Thoracic aorta (tissue), 2 donors: ENCODE measurements at regions not wholly inside any gene's neighbourhood (a gene's known extent, or its start where the extent isn't known, plus 50 kb on each side); places are given as distances from the start of the nearest gene placed in this dataset.
A peak's percentile ranks its signal among the peaks of the same experiment; 100 is the strongest.

Source experiments
- ATAC-seq: fragments of 150-250 bp; one replicate; pipeline ENCODE4 v1.8.0; 2017; ENCODE audit warnings: low read depth; ENCODE audit not compliant: insufficient number of reproducible peaks, low FRiP score
- DNase-seq: peaks from one replicate; pipeline ENCODE4 v3.0.0-alpha.2; 2020; ENCODE audit warnings: low spot score
- H3K27ac ChIP-seq, 2 donors: fragments of 200-600 bp; sonication (generic); 1 replicate in 1 of 2; 2 replicates in 1 of 2; pipeline ENCODE4 v1.5.1; 2016; ENCODE audit warnings: mild to moderate bottlenecking in 2 of 2, moderate library complexity in 2 of 2
- H3K27me3 ChIP-seq: fragments of 200-600 bp; sonication (generic); replicated peaks from 2 replicates; pipeline ENCODE4 v1.6.0; 2016; ENCODE audit warnings: mild to moderate bottlenecking; ENCODE audit not compliant: insufficient read depth
- H3K36me3 ChIP-seq: fragments of 200-600 bp; sonication (generic); one replicate; pipeline ENCODE4 v1.5.1; 2016
- H3K4me1 ChIP-seq, 2 donors: fragments of 200-600 bp; sonication (generic); 1 replicate in 1 of 2; 2 replicates in 1 of 2; pipeline versions ENCODE4 v1.5.1 to v1.6.0; 2016; ENCODE audit warnings: low read depth in 2 of 2, mild to moderate bottlenecking in 1 of 2; ENCODE audit not compliant: control insufficient read depth in 1 of 2
- H3K4me3 ChIP-seq: fragments of 200-600 bp; sonication (generic); 2 replicates; pipeline ENCODE4 v1.5.1; 2016; ENCODE audit warnings: mild to moderate bottlenecking
- H3K9me3 ChIP-seq: fragments of 200-600 bp; sonication (generic); 2 replicates; pipeline ENCODE4 v1.5.1; 2016
- CTCF ChIP-seq: fragments of 200-600 bp; sonication (generic); IDR thresholded peaks from one replicate; pipeline ENCODE4 v1.5.1; 2019; ENCODE audit warnings: antibody characterized with exemption

DNA sequence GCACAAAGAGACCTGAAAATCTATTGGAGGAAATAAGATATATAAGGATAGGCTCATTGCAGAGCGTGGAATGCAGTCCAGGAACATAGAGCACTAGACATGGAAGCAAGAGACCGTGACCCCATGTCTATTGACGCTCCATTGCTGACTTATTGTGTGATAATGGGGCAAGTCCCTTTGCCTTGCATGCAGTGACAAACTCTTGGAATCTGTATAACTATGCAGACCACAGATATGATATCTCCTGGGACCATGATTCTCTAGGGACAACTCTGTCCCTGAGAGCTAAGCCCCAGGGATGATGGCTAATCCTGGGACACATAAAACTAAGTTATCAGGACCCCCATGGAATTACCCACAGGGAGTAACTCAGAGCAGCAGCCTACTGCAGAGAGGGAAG is 73.1 kb upstream of the PRDX6 start:
- Histone ChIP-seq H3K27me3 (no peaks in the 10 kb centered on the region), H3K9me3 (no peaks in the 10 kb centered on the region), H3K27ac (no peak overlapping the region), H3K4me3 (no peak overlapping the region), H3K4me1 (peaks cover 5 to 14% of the 10 kb centered on the region in 2 donors), H3K36me3 (no peaks in the 10 kb centered on the region)
- DNase-seq, result no peak
- TF ChIP-seq CTCF, result no peak
- no peak for ATAC-seq

DNA sequence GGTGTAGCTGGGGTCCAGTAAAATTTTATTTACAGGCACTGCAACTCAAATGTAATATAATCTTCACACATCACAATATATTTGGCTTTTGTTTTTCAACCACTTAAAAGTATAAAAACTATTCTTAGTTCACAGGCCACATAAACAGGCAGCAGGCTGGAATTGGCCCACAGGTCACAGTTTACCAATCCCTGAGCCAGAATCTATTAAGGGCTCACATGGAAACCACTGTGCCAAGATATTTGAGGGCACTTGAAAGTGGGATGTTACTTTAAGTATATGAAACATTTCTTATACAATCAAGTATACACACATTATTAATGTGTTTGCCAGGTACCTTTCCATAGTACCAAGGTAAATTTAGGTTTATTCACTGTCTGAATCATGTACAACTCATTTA is 71.9 kb upstream of the PRDX6 start:
- no peak overlapping the region for H3K4me3 ChIP-seq
- H3K36me3 ChIP-seq, result no peaks in the 10 kb centered on the region
- H3K9me3 ChIP-seq, result no peaks in the 10 kb centered on the region
- no peak for TF ChIP-seq CTCF
- H3K4me1 ChIP-seq, result peaks cover 11 to 14% of the 10 kb centered on the region in 2 donors
- no peak for ATAC-seq
- no peak for DNase-seq
- no peak overlapping the region for H3K27ac ChIP-seq
- H3K27me3 ChIP-seq, result no peaks in the 10 kb centered on the region

DNA sequence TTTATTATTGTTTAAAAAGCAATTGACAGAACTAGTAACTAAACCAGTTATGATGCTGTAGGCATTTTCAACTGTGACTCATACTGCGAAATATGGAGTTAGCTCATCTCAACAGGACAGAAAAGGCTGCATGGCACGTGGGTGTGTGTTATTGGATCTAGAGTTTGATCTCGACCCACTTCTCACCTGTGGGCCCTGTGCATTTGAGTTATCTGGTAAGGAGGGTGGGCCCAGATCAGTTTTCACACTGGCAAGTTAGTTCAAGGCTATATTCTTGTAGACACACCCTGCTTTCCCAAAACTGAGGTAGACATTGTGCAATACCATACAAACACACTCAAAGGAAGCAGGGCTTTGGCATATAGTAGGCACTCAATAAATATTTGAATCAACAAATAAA is 71.3 kb upstream of the PRDX6 start:
- ATAC-seq (no peak), DNase-seq (no peak)
- Histone ChIP-seq H3K9me3 (no peaks in the 10 kb centered on the region), H3K36me3 (no peaks in the 10 kb centered on the region), H3K27ac (no peak overlapping the region), H3K4me1 (peaks cover 11 to 14% of the 10 kb centered on the region in 2 donors), H3K4me3 (no peak overlapping the region), H3K27me3 (no peaks in the 10 kb centered on the region)
- no peak for TF ChIP-seq CTCF

- H3K27me3 ChIP-seq, result no peaks in the 10 kb centered on the region
- ATAC-seq (no peak), DNase-seq (no peak)
- H3K9me3 ChIP-seq, result no peaks in the 10 kb centered on the region
- H3K4me3 ChIP-seq, result peak overlapping the region; percentile 53
- TF ChIP-seq CTCF, result no peak
- H3K27ac ChIP-seq, result no peak overlapping the region
- no peaks in the 10 kb centered on the region for H3K36me3 ChIP-seq
- H3K4me1 ChIP-seq, result peaks cover 11 to 12% of the 10 kb centered on the region in 2 donors
These were observed 70.3 kb upstream of the PRDX6 start for GRCh38 chr1:173406783-173407230.

GRCh38 chr1:173407846-173408245 is 69.3 kb upstream of the PRDX6 start:
- Histone ChIP-seq H3K4me3 (no peak overlapping the region), H3K27me3 (no peaks in the 10 kb centered on the region), H3K27ac (no peak overlapping the region), H3K9me3 (no peaks in the 10 kb centered on the region), H3K4me1 (peaks cover 7% of the 10 kb centered on the region in 2 donors), H3K36me3 (no peaks in the 10 kb centered on the region)
- no peak for DNase-seq
- ATAC-seq, result no peak
- no peak for TF ChIP-seq CTCF
